Adipocyte (in vitro differentiated cells): ENCODE measurements at regions not wholly inside any gene's neighbourhood (a gene's known extent, or its start where the extent isn't known, plus 50 kb on each side); places are given as distances from the start of the nearest gene placed in this dataset.

Experiments
- DNase-seq: peaks from one replicate; pipeline ENCODE4 v3.0.0-alpha.2; 2015; ENCODE audit warnings: low read depth
- H3K27me3 ChIP-seq: replicated peaks from 2 replicates; pipeline ENCODE4 v1.7.0; 2013; ENCODE audit warnings: mild to moderate bottlenecking, low read length, moderate library complexity; ENCODE audit not compliant: control insufficient read depth, insufficient read depth
- H3K36me3 ChIP-seq: 2 replicates; pipeline ENCODE4 v1.7.0; 2013; ENCODE audit warnings: low read length, mild to moderate bottlenecking, moderate library complexity; ENCODE audit not compliant: control insufficient read depth, insufficient read depth, severe bottlenecking
- H3K4me1 ChIP-seq: 2 replicates; pipeline ENCODE4 v1.7.0; 2013; ENCODE audit warnings: mild to moderate bottlenecking, low read length, moderate library complexity; ENCODE audit not compliant: control insufficient read depth, insufficient read depth
- H3K4me3 ChIP-seq: 2 replicates; pipeline ENCODE4 v1.7.0; 2013; ENCODE audit warnings: mild to moderate bottlenecking, low read length, moderate library complexity
- H3K9ac ChIP-seq: 2 replicates; pipeline ENCODE4 v1.7.0; 2013; ENCODE audit warnings: mild to moderate bottlenecking, low read length, moderate library complexity
- H3K9me3 ChIP-seq: 2 replicates; pipeline ENCODE4 v1.7.0; 2013; ENCODE audit warnings: mild to moderate bottlenecking, low read length, moderate library complexity; ENCODE audit not compliant: control insufficient read depth

GRCh38 chr5:175124251-175124813, 319.6 kb downstream of the DRD1 start:
- H3K9me3 ChIP-seq = peaks cover 11% of the 10 kb centered on the region
- no peak for DNase-seq

GRCh38 chr5:175123542-175123941, 320.4 kb downstream of the DRD1 start:
- no peaks in the 10 kb centered on the region for H3K4me1 ChIP-seq
- no peak for DNase-seq
- H3K9ac ChIP-seq = no peak overlapping the region
- H3K36me3 ChIP-seq = no peaks in the 10 kb centered on the region
- no peaks in the 10 kb centered on the region for H3K27me3 ChIP-seq
- H3K4me3 ChIP-seq = no peak overlapping the region
- H3K9me3 ChIP-seq = peaks cover 11% of the 10 kb centered on the region

More at GRCh38 chr5:175124251-175124813, 319.6 kb downstream of the DRD1 start:
- no peak overlapping the region for H3K4me3 ChIP-seq
- H3K36me3 ChIP-seq = no peaks in the 10 kb centered on the region
- H3K27me3 ChIP-seq = no peaks in the 10 kb centered on the region
- no peak overlapping the region for H3K9ac ChIP-seq
- no peaks in the 10 kb centered on the region for H3K4me1 ChIP-seq

- H3K9ac ChIP-seq = no peak overlapping the region
- H3K36me3 ChIP-seq = no peaks in the 10 kb centered on the region
- no peaks in the 10 kb centered on the region for H3K4me1 ChIP-seq
- H3K27me3 ChIP-seq = peaks cover 5% of the 10 kb centered on the region
- H3K9me3 ChIP-seq = peaks cover 11% of the 10 kb centered on the region
- DNase-seq = no peak
- H3K4me3 ChIP-seq = no peak overlapping the region
Observed at GRCh38 chr5:175121457-175121856, 322.5 kb downstream of the DRD1 start.

DNA sequence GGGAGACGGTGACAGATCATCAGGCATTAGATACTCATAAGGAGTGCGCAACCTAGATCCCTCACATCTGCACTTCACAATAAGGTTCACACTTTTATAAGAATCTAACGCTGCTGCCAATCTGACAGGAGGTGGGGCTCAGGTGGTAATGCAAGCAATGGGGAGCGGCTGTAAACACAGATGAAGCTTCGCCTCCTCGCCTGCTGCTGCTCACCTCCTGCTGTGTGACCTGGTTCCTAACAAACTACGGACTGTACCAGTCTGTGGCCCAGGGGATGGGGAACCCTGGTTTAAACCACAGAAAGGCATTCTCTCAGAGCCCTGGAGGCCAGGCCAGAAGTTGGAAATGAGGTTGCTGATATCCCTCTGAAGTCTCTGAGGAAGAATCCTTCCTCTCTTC, 323.6 kb downstream of the DRD1 start:
- H3K4me3 ChIP-seq = no peak overlapping the region
- H3K27me3 ChIP-seq = peaks cover 11% of the 10 kb centered on the region
- peaks cover 11% of the 10 kb centered on the region for H3K9me3 ChIP-seq
- DNase-seq = no peak
- no peak overlapping the region for H3K9ac ChIP-seq
- H3K4me1 ChIP-seq = peaks cover 4% of the 10 kb centered on the region
- H3K36me3 ChIP-seq = no peaks in the 10 kb centered on the region

DNA sequence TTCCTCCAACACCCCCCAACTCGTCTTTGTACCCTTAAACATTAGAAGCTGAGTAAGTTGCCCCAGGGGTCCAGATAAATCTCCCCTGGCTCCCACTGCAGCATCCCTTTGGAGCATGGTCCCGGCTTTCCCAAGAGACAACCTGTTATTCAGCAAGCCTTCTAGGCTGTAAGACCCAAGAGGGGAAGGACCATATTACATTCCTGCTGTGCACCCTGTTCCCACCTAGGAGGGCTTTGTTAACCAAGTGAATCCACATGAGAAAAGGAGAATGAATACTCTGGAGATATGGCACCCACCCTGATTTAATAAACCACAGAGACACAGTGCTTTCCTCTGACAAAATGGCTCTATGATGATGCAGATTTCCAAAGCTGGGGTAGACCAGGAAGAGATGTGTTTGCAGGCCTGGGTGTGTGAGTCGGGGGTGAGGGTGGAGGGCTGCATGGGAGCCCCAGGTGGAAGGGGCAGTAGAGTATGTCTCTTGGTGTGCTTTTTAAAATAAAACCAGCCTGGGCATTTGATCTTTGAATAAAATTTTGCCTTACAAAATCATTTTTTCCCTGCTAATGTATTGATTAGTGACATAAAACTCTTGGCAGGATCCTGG, 325.2 kb downstream of the DRD1 start:
- Histone ChIP-seq H3K9me3 (peaks cover 11% of the 10 kb centered on the region), H3K36me3 (no peaks in the 10 kb centered on the region), H3K4me1 (peaks cover 4% of the 10 kb centered on the region), H3K27me3 (peaks cover 12% of the 10 kb centered on the region), H3K4me3 (no peak overlapping the region), H3K9ac (no peak overlapping the region)
- DNase-seq = no peak

GRCh38 chr5:175116466-175117048, 327.4 kb downstream of the DRD1 start:
- Histone ChIP-seq H3K4me3 (no peak overlapping the region), H3K9ac (no peak overlapping the region), H3K4me1 (peaks cover 4% of the 10 kb centered on the region), H3K27me3 (peaks cover 12% of the 10 kb centered on the region), H3K36me3 (no peaks in the 10 kb centered on the region), H3K9me3 (peaks cover 7% of the 10 kb centered on the region)
- no peak for DNase-seq

GRCh38 chr5:175115831-175116230, 328.2 kb downstream of the DRD1 start:
- DNase-seq = no peak
- Histone ChIP-seq H3K9ac (no peak overlapping the region), H3K4me3 (no peak overlapping the region), H3K9me3 (peaks cover 7% of the 10 kb centered on the region), H3K27me3 (peaks cover 12% of the 10 kb centered on the region), H3K36me3 (no peaks in the 10 kb centered on the region), H3K4me1 (peaks cover 4% of the 10 kb centered on the region)

- Histone ChIP-seq H3K9me3 (peaks cover 10% of the 10 kb centered on the region), H3K4me1 (peaks cover 4% of the 10 kb centered on the region), H3K36me3 (no peaks in the 10 kb centered on the region), H3K9ac (no peak overlapping the region), H3K4me3 (no peak overlapping the region), H3K27me3 (peaks cover 12% of the 10 kb centered on the region)
- no peak for DNase-seq
Observed at GRCh38 chr5:175113947-175114346, 330.0 kb downstream of the DRD1 start.

DNA sequence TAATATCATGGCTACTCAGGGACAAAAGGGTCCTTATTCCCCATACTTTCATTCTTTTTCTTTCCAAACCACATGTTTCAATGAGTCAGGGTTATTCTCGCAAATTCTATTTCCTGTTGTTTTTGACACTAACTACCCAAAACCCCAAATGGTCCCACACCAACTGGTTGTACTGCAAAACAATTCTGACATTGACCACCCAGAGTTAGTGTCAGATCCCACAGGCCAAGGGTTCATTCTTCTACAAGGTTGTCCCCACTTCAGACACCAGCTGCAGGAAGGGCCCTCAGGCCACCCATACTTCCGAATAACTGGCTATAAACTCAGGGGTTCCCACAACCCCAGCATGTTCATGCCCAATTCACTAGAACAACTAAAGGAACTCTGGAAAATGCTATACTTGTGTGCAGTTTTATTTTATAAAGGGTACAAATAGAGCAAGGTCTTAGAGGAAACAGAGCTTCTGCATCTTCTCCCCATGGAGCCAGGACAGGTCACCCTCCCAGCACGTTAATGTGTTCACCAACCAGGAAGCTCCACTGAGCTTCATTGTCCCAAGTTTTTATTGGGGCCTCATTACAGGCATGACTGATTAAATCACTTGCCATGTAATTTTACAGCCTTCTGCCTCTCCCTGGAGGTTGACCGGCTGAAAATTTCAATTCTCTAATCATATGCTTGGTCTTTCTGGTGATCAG, 334.8 kb downstream of the DRD1 start:
- DNase-seq = no peak
- Histone ChIP-seq H3K4me1 (no peaks in the 10 kb centered on the region), H3K4me3 (no peak overlapping the region)

GRCh38 chr5:175107865-175108264, 336.1 kb downstream of the DRD1 start:
- H3K9ac ChIP-seq = no peak overlapping the region
- no peaks in the 10 kb centered on the region for H3K36me3 ChIP-seq

More for the DNA sequence above, 334.8 kb downstream of the DRD1 start:
- Histone ChIP-seq H3K9me3 (peaks cover 11% of the 10 kb centered on the region), H3K36me3 (no peaks in the 10 kb centered on the region), H3K9ac (no peak overlapping the region), H3K27me3 (peaks cover 14% of the 10 kb centered on the region)

DNA sequence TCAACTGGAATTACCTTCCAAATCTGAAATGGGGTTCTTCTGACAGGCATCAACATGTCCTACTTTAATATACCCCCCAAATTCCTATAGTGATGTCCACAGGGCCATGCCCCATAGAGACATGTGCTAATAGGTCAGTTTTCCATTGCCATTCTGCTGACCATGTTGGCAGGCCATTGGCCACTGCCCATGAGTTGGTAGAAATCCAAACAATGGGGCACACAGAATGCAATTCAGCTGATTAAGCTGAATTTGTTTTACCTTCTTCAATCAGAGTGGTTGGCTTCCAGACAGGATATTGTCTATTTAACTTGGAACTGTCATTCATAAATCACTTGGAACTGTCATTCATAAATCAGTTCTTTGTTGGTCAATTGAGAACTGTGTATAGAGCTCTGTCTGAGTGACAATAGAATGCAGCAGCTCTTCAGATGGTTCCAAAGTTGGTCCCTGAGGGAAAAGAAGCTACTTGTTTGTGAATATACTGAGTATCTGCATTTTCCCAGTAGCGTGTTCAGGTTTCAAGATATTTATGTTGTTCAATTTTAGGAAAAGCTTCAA, 336.9 kb downstream of the DRD1 start:
- no peaks in the 10 kb centered on the region for H3K4me1 ChIP-seq
- H3K4me3 ChIP-seq = no peak overlapping the region
- no peak overlapping the region for H3K9ac ChIP-seq
- peaks cover 11% of the 10 kb centered on the region for H3K9me3 ChIP-seq
- no peak for DNase-seq
- H3K27me3 ChIP-seq = peaks cover 14% of the 10 kb centered on the region
- H3K36me3 ChIP-seq = no peaks in the 10 kb centered on the region

More at GRCh38 chr5:175107865-175108264, 336.1 kb downstream of the DRD1 start:
- H3K9me3 ChIP-seq = peaks cover 11% of the 10 kb centered on the region
- peaks cover 14% of the 10 kb centered on the region for H3K27me3 ChIP-seq
- no peaks in the 10 kb centered on the region for H3K4me1 ChIP-seq
- no peak overlapping the region for H3K4me3 ChIP-seq
- no peak for DNase-seq
